Endothelial cell (in vitro differentiated cells): ENCODE measurements at regions not wholly inside any gene's neighbourhood (a gene's known extent, or its start where the extent isn't known, plus 50 kb on each side); places are given as distances from the start of the nearest gene placed in this dataset.

Experiments
- DNase-seq: peaks from one replicate; pipeline ENCODE4 v3.0.0; 2021; ENCODE audit warnings: low spot score
- H3K27ac Mint-ChIP-seq: one replicate; pipeline ENCODE4 v1.8.0; 2021; ENCODE audit warnings: mixed read lengths, inconsistent platforms; ENCODE audit not compliant: unreplicated experiment
- H3K27me3 Mint-ChIP-seq: one replicate; pipeline ENCODE4 v1.8.0; 2021; ENCODE audit warnings: mild to moderate bottlenecking, moderate library complexity, mixed read lengths, inconsistent platforms; ENCODE audit not compliant: unreplicated experiment
- H3K36me3 Mint-ChIP-seq: one replicate; pipeline ENCODE4 v1.8.0; 2021; ENCODE audit warnings: mild to moderate bottlenecking, low read depth, mixed read lengths, inconsistent platforms; ENCODE audit not compliant: unreplicated experiment
- H3K4me1 Mint-ChIP-seq: one replicate; pipeline ENCODE4 v1.8.0; 2021; ENCODE audit warnings: mild to moderate bottlenecking, mixed read lengths, inconsistent platforms; ENCODE audit not compliant: unreplicated experiment
- H3K4me3 Mint-ChIP-seq: one replicate; pipeline ENCODE4 v1.8.0; 2021; ENCODE audit warnings: mild to moderate bottlenecking, mixed read lengths, inconsistent platforms; ENCODE audit not compliant: unreplicated experiment
- H3K9me3 Mint-ChIP-seq: one replicate; pipeline ENCODE4 v1.8.0; 2021; ENCODE audit warnings: mixed read lengths, inconsistent platforms; ENCODE audit not compliant: unreplicated experiment
- TF ChIP-seq, protein P1 (sequence below): fragments of 200-600 bp; sonication (generic); IDR thresholded peaks from one replicate; pipeline ENCODE4 v1.5.0; 2021; ENCODE audit warnings: antibody characterized with exemption; ENCODE audit not compliant: unreplicated experiment

DNA sequence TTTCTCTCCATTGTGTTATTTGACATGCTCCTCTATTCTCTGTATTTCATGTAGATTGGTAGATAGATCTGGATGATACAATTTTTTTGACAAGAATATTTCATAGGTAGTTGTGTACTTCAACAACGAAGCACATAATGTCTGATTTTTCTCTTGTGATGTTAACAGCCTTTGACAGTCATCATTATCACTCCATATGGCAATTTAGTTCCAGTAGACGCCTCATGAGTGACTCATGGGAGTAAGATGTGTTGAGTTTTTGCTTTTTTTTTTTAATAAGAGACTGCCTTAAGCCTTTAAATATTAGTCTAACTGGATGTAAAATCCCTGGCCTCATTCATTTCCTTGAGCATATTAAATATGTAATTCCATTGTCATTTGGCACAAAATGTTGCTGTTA lies 123.5 kb upstream of the ZNF32 start:
- Mint-ChIP-seq H3K4me1 (no peaks in the 10 kb centered on the region), H3K27me3 (no peaks in the 10 kb centered on the region), H3K4me3 (no peak overlapping the region), H3K36me3 (peaks cover under 1% of the 10 kb centered on the region), H3K27ac (no peak overlapping the region), H3K9me3 (no peaks in the 10 kb centered on the region)
- no peak for DNase-seq
- TF ChIP-seq, protein P1, sequence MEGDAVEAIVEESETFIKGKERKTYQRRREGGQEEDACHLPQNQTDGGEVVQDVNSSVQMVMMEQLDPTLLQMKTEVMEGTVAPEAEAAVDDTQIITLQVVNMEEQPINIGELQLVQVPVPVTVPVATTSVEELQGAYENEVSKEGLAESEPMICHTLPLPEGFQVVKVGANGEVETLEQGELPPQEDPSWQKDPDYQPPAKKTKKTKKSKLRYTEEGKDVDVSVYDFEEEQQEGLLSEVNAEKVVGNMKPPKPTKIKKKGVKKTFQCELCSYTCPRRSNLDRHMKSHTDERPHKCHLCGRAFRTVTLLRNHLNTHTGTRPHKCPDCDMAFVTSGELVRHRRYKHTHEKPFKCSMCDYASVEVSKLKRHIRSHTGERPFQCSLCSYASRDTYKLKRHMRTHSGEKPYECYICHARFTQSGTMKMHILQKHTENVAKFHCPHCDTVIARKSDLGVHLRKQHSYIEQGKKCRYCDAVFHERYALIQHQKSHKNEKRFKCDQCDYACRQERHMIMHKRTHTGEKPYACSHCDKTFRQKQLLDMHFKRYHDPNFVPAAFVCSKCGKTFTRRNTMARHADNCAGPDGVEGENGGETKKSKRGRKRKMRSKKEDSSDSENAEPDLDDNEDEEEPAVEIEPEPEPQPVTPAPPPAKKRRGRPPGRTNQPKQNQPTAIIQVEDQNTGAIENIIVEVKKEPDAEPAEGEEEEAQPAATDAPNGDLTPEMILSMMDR = no peak

DNA sequence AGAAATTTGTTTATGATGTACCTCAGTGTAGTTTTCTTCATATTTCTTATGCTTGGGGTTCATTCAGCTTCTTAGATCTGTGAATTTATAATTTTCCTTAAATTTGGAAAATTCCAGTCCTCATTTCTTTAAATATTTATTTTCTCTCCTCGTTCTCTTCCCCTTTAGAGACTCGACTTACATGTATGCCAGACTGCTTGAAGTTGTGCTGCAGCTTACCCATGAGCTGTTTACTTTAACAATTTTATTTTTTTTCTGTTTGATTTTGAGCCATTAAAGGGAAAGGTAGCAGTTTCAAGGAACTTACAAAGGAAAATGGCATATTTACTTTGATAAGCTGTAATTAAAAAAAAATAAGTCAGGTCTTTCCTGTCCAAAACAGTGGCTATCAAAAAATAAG lies 123.0 kb upstream of the ZNF32 start:
- no peaks in the 10 kb centered on the region for H3K4me1 Mint-ChIP-seq
- no peaks in the 10 kb centered on the region for H3K36me3 Mint-ChIP-seq
- no peak overlapping the region for H3K4me3 Mint-ChIP-seq
- H3K27me3 Mint-ChIP-seq = no peaks in the 10 kb centered on the region
- no peak for DNase-seq
- H3K27ac Mint-ChIP-seq = no peak overlapping the region
- no peaks in the 10 kb centered on the region for H3K9me3 Mint-ChIP-seq
- TF ChIP-seq, protein P1 = no peak

DNA sequence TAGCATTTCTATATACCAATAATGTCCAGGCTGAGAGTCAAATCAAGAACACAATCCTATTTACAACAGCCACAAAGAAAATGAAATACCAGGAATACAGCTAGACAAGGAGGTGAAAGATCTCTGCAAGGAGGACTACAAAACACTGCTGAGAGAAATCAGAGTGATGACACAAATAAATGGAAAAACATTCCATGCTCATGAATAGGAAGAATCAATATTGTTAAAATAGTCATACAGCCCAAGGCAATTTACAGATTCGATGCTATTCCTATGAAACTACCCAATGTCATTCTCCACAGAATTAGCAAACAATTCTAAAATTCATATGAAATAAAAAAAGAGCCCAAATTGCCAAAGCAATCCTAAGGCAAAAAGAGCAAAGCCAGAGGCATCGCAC lies 116.8 kb upstream of the ZNF32 start:
- Mint-ChIP-seq H3K27ac (no peak overlapping the region), H3K9me3 (no peaks in the 10 kb centered on the region), H3K27me3 (no peaks in the 10 kb centered on the region), H3K4me3 (no peak overlapping the region), H3K4me1 (no peaks in the 10 kb centered on the region), H3K36me3 (no peaks in the 10 kb centered on the region)
- TF ChIP-seq, protein P1 = no peak
- no peak for DNase-seq

DNA sequence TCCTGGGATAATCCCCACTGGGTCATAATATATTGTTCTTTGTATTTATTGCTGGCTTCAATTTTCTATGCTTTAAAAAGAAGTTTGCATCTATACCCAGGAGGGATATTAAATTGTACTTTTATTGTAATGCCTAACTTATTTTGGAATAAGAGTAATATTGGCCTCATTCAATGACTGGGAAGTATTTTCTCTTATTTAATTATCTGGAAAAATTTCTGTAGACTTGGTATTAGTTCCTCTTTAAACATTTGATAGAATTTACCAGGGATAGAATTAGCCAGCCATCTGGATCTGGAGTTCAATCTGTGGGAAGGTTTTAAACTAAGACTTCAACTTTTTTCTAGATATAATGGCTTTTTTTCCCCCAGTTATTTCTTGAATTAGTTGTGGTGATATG lies 115.2 kb upstream of the ZNF32 start:
- no peak for DNase-seq
- Mint-ChIP-seq H3K27me3 (no peaks in the 10 kb centered on the region), H3K27ac (no peak overlapping the region), H3K9me3 (no peaks in the 10 kb centered on the region), H3K4me3 (no peak overlapping the region), H3K36me3 (no peaks in the 10 kb centered on the region), H3K4me1 (no peaks in the 10 kb centered on the region)
- TF ChIP-seq, protein P1 = no peak

DNA sequence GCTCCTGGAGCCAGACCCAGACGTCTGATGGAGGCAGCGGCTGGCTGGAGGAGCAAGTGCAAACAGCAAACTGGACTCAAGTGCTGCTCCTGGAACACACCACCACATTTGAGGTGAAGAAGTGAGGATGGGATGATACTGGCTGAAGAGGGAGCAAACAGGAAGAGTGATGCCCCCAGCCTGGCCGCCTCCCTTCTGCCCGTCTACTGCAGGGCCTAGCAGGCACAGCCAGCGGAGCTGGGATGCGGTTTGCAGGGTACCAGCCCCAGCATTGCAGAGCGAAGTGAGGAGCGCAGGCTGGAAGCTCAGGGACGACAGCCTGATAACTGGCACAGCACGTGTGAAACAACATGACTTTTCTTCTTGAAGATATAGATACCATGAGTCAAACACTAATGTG lies 111.8 kb upstream of the ZNF32 start:
- H3K27me3 Mint-ChIP-seq = no peaks in the 10 kb centered on the region
- H3K27ac Mint-ChIP-seq = no peak overlapping the region
- H3K9me3 Mint-ChIP-seq = no peaks in the 10 kb centered on the region
- no peak overlapping the region for H3K4me3 Mint-ChIP-seq
- no peaks in the 10 kb centered on the region for H3K36me3 Mint-ChIP-seq
- DNase-seq = no peak
- TF ChIP-seq, protein P1 = no peak
- H3K4me1 Mint-ChIP-seq = no peaks in the 10 kb centered on the region
